MM.1S (cell line): ENCODE measurements at regions not wholly inside any gene's neighbourhood (a gene's known extent, or its start where the extent isn't known, plus 50 kb on each side); places are given as distances from the start of the nearest gene placed in this dataset.

Experiments used
- DNase-seq: peaks from one replicate; pipeline ENCODE4 v3.0.0-alpha.2; 2015
- H2AFZ ChIP-seq: fragments of 300-600 bp; sonication (generic); 2 replicates; pipeline ENCODE4 v1.6.0; 2016; ENCODE audit warnings: antibody characterized with exemption, low read length
- H3F3A ChIP-seq: fragments of 300-600 bp; sonication (generic); 2 replicates; pipeline ENCODE4 v1.6.1; 2016; ENCODE audit warnings: mild to moderate bottlenecking, antibody characterized with exemption, low read length, moderate library complexity, mixed read lengths; ENCODE audit not compliant: insufficient read depth
- H3K27ac ChIP-seq: fragments of 300-600 bp; sonication (generic); 2 replicates; pipeline ENCODE4 v1.5.1; 2016; ENCODE audit warnings: mild to moderate bottlenecking, low read length
- H3K27me3 ChIP-seq: fragments of 300-600 bp; sonication (generic); replicated peaks from 2 replicates; pipeline ENCODE4 v1.6.0; 2016; ENCODE audit warnings: low read length; ENCODE audit not compliant: insufficient read depth
- H3K36me3 ChIP-seq: fragments of 300-600 bp; sonication (generic); replicated peaks from 2 replicates; pipeline ENCODE4 v1.6.1; 2016; ENCODE audit warnings: mild to moderate bottlenecking, low read length, mixed read lengths; ENCODE audit not compliant: insufficient read depth
- H3K4me1 ChIP-seq: fragments of 300-600 bp; sonication (generic); 2 replicates; pipeline ENCODE4 v1.6.1; 2016; ENCODE audit warnings: low read length, mixed read lengths
- H3K4me2 ChIP-seq: fragments of 300-600 bp; sonication (generic); 2 replicates; pipeline ENCODE4 v1.6.0; 2016; ENCODE audit warnings: low read depth, low read length
- H3K4me3 ChIP-seq: fragments of 300-600 bp; sonication (generic); 2 replicates; pipeline ENCODE4 v1.5.1; 2016; ENCODE audit warnings: low read length, mixed read lengths
- H3K79me2 ChIP-seq: fragments of 300-600 bp; sonication (generic); 2 replicates; pipeline ENCODE4 v1.6.1; 2016; ENCODE audit warnings: mixed run types, low read length, mixed read lengths
- H3K9ac ChIP-seq: fragments of 300-600 bp; sonication (generic); 2 replicates; pipeline ENCODE4 v1.6.1; 2016; ENCODE audit warnings: low read length, mixed read lengths
- H3K9me2 ChIP-seq: fragments of 300-600 bp; sonication (generic); replicated peaks from 2 replicates; pipeline ENCODE4 v1.6.1; 2016; ENCODE audit warnings: mild to moderate bottlenecking, low read length, mixed read lengths; ENCODE audit not compliant: insufficient read depth
- H3K9me3 ChIP-seq: fragments of 300-600 bp; sonication (generic); replicated peaks from 2 replicates; pipeline ENCODE4 v1.6.1; 2016; ENCODE audit warnings: mild to moderate bottlenecking, low read length, mixed read lengths; ENCODE audit not compliant: insufficient read depth
- H4K20me1 ChIP-seq: fragments of 300-600 bp; sonication (generic); 2 replicates; pipeline ENCODE4 v1.6.1; 2016; ENCODE audit warnings: mild to moderate bottlenecking, low read length, moderate library complexity, mixed read lengths; ENCODE audit not compliant: insufficient read depth
- CTCF ChIP-seq: fragments of 300-600 bp; sonication (generic); IDR thresholded peaks from 2 replicates; pipeline ENCODE4 v1.5.1; 2016; ENCODE audit warnings: antibody characterized with exemption, low read length, mixed read lengths
- EZH2 ChIP-seq: fragments of 300-600 bp; sonication (generic); optimal IDR thresholded peaks from 2 replicates; pipeline ENCODE3; 2017; ENCODE audit warnings: low read depth, mild to moderate bottlenecking, antibody characterized with exemption, low read length, mixed read lengths
- EZH2phosphoT487 ChIP-seq: fragments of 300-600 bp; sonication (generic); IDR thresholded peaks from 2 replicates; pipeline ENCODE4 v1.6.1; 2018; ENCODE audit warnings: antibody characterized with exemption, low read length

- Histone ChIP-seq H2AFZ (no peak overlapping the region), H4K20me1 (no peaks in the 10 kb centered on the region), H3K36me3 (no peaks in the 10 kb centered on the region), H3K27me3 (no peaks in the 10 kb centered on the region), H3K4me2 (no peak overlapping the region), H3K4me1 (no peaks in the 10 kb centered on the region), H3K27ac (no peak overlapping the region), H3K79me2 (no peaks in the 10 kb centered on the region), H3K4me3 (no peak overlapping the region), H3K9me3 (no peaks in the 10 kb centered on the region), H3F3A (no peaks in the 10 kb centered on the region), H3K9ac (no peak overlapping the region), H3K9me2 (no peaks in the 10 kb centered on the region)
- TF ChIP-seq CTCF (no peak), EZH2phosphoT487 (no peak), EZH2 (no peak)
- no peak for DNase-seq
Observed at GRCh38 chr14:34035177-34035933, 84.5 kb upstream of the EGLN3 start.

DNA sequence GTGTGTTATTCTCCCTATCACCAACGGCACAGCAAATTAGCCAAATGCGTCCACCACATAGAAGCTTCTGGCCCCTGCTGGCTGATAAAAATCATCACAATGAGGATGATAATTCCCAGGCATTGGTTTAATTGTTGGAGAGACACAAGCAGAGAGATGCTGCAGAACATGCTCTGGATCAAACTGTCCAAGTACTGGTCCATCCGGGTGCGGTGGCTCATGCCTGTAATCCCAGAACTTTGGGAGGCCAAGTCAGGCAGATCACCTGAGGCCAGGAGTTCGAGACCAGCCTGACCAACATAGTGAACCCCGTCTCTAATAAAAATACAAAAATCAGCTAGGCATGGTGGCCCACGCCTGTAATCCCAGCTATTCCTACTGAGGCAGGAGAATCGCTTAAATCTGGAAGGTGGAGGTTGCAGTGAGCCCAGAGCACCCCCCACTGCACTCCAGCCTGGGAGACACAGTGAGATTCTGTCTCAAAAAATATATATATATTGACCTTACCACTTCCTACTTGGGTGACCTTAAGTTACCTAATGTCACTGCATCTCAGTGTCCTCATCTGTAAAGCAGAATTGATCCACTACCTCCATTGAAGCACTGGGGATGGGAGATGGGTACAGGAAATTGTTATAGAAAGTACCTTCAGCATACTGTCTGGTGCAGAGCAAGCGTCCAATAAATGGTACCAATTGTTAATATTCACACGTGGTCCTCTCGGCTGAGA, 83.7 kb upstream of the EGLN3 start:
- DNase-seq = no peak
- Histone ChIP-seq H3K9ac (no peak overlapping the region), H3K79me2 (no peaks in the 10 kb centered on the region), H3K9me2 (no peaks in the 10 kb centered on the region), H3K4me3 (no peak overlapping the region), H3K36me3 (no peaks in the 10 kb centered on the region), H3K4me2 (no peak overlapping the region), H3K9me3 (no peaks in the 10 kb centered on the region), H3K4me1 (no peaks in the 10 kb centered on the region), H3K27me3 (no peaks in the 10 kb centered on the region), H4K20me1 (no peaks in the 10 kb centered on the region), H2AFZ (no peak overlapping the region), H3F3A (no peaks in the 10 kb centered on the region), H3K27ac (no peak overlapping the region)
- TF ChIP-seq EZH2phosphoT487 (no peak), EZH2 (no peak), CTCF (no peak)

- Histone ChIP-seq H3K4me2 (no peak overlapping the region), H3K9me3 (no peaks in the 10 kb centered on the region), H3F3A (no peaks in the 10 kb centered on the region), H3K27ac (no peak overlapping the region), H3K4me1 (no peaks in the 10 kb centered on the region), H2AFZ (no peak overlapping the region), H3K4me3 (no peak overlapping the region), H4K20me1 (no peaks in the 10 kb centered on the region), H3K27me3 (no peaks in the 10 kb centered on the region), H3K36me3 (no peaks in the 10 kb centered on the region), H3K9me2 (no peaks in the 10 kb centered on the region), H3K79me2 (no peaks in the 10 kb centered on the region), H3K9ac (no peak overlapping the region)
- DNase-seq = no peak
- TF ChIP-seq EZH2phosphoT487 = no peak
- no peak for TF ChIP-seq EZH2
- no peak for TF ChIP-seq CTCF
Observed at GRCh38 chr14:34032720-34033119, 81.8 kb upstream of the EGLN3 start.
